KBM-7 (cell line): ENCODE measurements at regions not wholly inside any gene's neighbourhood (a gene's known extent, or its start where the extent isn't known, plus 50 kb on each side); places are given as distances from the start of the nearest gene placed in this dataset.

Source experiments
- DNase-seq: peaks from one replicate; pipeline ENCODE4 v3.0.0-alpha.2; 2015
- in situ Hi-C: fragments of 300-500 bp; cut with MboI; formaldehyde crosslinking; loops from 2 replicates; pipeline ENCODE4 v1.14.3; 2020; ENCODE audit warnings: low sequenced_read_pairs, low pct_unique_long_range_greater_than_20kb, mixed read lengths

GRCh38 chr2:163463411-163463810 lies 272.4 kb downstream of the FIGN start:
- DNase-seq = no peak
- in situ Hi-C loops = no loop called here

- DNase-seq = no peak
- in situ Hi-C loops = no loop called here
Measured at GRCh38 chr2:163462993-163463392, 272.8 kb downstream of the FIGN start.

GRCh38 chr2:163459986-163460385 lies 275.8 kb downstream of the FIGN start:
- in situ Hi-C loops = no loop called here
- no peak for DNase-seq

- in situ Hi-C loops = no loop called here
- DNase-seq = no peak
Measured at GRCh38 chr2:163456953-163457743, 278.7 kb downstream of the FIGN start.

DNA sequence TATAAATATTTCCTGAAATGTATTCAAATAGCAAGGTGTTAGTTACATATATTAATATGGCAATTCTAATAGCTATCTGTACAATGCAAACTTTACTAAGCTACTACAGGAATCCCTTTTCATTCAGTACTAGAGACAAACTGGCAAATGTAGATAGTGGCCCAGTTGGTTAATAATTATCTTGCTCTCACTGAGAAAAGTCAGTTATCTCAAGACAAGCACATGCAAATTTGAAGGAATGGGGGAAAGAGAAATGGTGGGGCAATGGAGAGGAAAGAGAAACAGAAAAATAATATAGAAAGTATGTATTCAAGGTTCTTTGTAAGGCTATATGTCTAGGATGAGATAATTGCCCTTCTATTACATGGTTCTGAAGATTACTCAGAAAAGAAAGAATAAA lies 280.0 kb downstream of the FIGN start:
- in situ Hi-C loops = no loop called here
- DNase-seq = no peak

GRCh38 chr2:163453920-163454319 lies 281.9 kb downstream of the FIGN start:
- in situ Hi-C loops = no loop called here
- no peak for DNase-seq

DNA sequence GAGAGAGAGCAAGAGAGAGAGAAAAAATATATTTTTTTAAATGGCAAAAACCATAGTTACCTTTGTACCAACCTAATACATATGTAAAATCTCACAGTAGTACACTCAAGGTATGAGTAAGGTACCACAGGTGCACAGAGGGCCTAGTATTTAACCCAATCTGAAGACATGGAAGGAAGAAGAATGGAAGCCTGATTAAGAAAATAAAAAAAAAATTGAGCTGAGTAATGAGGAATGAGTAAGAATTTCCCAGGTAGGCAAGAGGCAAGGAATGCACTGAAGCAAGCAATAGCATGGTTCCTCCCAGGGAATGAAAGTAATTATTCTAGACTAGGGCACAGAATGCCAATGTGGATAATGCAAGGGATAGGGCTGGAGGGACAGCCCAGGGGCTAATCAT lies 294.2 kb downstream of the FIGN start:
- in situ Hi-C loops = no loop called here
- no peak for DNase-seq

GRCh38 chr2:163436963-163437362 lies 298.8 kb downstream of the FIGN start:
- no peak for DNase-seq
- in situ Hi-C loops = no loop called here

DNA sequence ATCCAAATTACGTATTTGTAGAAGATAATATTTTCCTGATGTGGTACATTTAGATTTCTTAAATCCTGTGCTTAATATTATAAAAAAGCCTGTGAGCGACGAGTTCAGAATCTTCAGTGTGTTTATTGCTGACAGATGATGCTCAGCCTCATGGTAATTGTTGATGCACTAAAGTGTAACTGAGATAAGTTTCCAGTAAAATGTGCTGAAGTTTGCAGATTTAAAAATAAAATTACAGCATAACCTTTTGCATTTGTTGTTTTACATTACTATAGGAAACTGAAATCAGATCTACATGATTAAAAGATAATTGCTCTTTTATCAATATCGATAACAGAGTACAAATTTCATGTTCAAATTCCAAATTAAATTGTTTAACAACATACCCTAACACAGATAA lies 307.6 kb downstream of the FIGN start:
- in situ Hi-C loops = no loop called here
- DNase-seq = no peak

DNA sequence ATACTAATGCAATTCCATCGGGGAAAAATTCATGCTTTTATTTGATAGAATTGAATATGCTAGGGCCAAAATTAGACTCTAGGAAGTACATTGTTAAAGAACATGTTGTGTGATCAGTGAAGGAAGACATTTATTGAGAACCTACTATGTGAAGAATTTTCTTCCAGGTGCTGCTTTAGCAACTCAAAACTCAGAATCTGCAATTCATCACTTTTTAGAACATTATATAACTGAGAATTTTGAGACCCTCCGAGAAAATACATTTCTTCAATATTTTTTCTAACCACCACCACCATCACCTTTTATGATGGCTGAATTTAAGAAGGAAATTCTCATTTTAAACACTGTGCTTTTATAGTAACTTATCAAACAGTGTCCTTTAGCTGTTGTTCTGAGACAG lies 315.2 kb downstream of the FIGN start:
- in situ Hi-C loops = no loop called here
- no peak for DNase-seq

GRCh38 chr2:163419000-163419830 lies 316.6 kb downstream of the FIGN start:
- in situ Hi-C loops = no loop called here
- no peak for DNase-seq

DNA sequence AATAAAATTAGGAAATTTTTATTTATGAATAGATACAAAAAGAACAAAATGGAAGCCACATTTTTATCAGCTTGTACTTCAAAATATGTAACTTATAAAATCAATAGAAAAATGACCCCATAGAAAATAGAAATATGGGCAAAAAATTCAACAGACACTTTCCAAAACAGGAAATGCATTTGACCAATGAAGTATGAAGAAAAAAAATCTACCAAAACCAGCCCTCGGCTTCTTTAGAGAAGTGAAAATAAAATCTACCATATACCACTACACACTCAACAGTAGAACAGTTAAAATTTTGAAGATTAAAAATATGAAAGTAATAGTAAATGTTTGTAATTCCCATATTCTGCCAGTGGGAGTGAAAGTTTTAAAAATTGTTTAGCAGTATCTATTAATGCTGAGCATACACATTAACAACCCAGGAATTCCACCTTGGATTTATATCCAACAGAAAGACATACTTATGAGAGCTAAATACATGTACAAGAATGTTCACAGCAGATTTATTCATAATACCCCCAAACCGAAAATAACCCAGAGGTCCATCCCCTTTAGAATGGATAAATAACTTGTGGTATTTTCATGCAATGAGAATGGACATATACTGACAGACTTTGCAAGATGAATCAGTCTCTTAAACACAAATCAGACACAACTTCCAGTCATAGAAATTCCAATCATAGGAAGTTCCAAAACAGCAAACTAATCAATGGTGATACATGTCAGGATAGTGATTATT lies 318.0 kb downstream of the FIGN start:
- no peak for DNase-seq
- in situ Hi-C loops = no loop called here

GRCh38 chr2:163414121-163414520 lies 321.7 kb downstream of the FIGN start:
- no peak for DNase-seq
- in situ Hi-C loops = no loop called here

GRCh38 chr2:163407296-163407695 lies 328.5 kb downstream of the FIGN start:
- in situ Hi-C loops = no loop called here

GRCh38 chr2:163405298-163405697 lies 330.5 kb downstream of the FIGN start:
- in situ Hi-C loops = no loop called here
- DNase-seq = no peak

More at GRCh38 chr2:163407296-163407695, 328.5 kb downstream of the FIGN start:
- no peak for DNase-seq

DNA sequence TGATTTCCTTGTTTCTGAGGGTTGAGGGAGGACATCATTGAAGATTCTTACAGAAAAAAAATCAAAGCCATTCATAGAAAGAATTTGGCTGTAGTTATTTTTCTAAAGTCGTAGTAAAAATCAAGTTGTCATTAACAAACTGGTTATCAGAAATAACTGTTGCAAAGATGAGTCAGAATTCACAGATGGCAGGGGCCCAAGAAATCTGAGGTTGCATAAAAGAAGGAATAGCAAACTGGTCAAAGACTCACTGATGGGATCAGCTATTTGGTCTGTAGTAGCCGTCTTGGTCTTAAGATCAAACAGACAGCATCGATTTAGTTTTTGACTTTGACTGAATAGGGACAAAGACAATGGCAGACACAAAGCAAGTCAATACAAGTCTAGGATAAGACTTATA lies 334.3 kb downstream of the FIGN start:
- DNase-seq = no peak
- in situ Hi-C loops = no loop called here

GRCh38 chr2:163397451-163397850 lies 338.4 kb downstream of the FIGN start:
- in situ Hi-C loops = no loop called here
- DNase-seq = no peak

DNA sequence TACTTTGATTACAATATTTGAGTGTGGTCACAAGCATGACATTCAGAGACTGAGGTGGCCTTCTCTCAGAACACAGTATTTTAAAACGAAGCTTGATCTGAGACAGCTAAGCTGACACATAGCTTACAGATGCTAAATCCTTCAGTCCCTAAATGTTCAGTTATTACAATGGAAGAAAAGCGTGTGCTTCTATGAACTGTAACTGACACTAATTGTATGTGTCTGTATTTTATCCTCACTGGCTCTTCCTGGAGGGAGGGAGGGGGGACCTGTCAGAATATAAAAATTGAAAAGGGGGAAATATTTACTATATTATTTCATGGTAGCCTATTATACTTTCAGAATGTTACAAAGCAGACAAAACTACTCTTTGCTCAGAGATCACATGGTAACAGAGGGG lies 340.2 kb downstream of the FIGN start:
- in situ Hi-C loops = no loop called here
- DNase-seq = no peak

- in situ Hi-C loops = no loop called here
- DNase-seq = no peak
Measured at GRCh38 chr2:163389838-163390237, 346.0 kb downstream of the FIGN start.

GRCh38 chr2:163375472-163375871 lies 360.3 kb downstream of the FIGN start:
- in situ Hi-C loops = no loop called here
- DNase-seq = no peak
